GM18507 (cell line): ENCODE measurements at regions not wholly inside any gene's neighbourhood (a gene's known extent, or its start where the extent isn't known, plus 50 kb on each side); places are given as distances from the start of the nearest gene placed in this dataset.

Experiments used
- DNase-seq: peaks from one replicate; pipeline ENCODE4 v3.0.0; 2011; ENCODE audit warnings: low read depth; ENCODE audit not compliant: insufficient read length; ENCODE audit errors: extremely low spot score
- FAIRE-seq: peaks from 2 replicates; lab custom pipeline; 2011; peaks lifted over from hg19 to GRCh38; lab: Jason Lieb, UNC

DNA sequence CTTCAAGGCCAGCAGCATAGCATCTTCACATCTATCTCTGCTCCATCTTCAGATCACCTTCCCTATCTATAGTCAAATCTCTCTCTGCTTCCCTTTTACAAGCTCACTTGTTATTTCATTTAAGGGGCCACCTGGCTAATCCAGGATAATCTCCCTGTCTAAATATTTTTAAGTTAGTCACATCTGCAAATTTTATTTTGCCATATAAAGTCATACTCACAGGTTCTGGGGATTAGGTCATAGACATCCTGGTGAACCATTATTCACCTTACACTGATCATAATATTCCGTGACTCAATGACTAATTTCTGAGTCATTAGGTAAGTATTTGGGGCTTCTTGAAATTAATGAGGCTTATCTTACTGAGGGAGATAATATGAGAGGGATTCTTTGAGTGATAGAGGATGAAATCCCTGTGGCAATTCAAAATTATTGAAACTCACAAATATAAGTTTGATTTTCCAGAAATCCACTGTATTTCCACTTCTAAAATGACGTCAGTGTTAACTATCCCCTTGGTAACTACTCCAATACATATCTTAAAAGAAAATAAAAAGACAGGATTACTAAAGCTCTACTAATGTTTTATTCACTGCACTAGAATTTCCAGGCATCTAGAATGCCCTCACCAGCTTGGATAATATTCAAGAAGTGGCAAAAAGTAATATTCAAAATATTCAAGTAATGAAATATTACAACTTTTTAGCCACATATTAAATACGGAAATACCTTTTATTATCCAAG, 93.7 kb upstream of the RBMS3 start:
- DNase-seq (no peak), FAIRE-seq (no peak)

DNA sequence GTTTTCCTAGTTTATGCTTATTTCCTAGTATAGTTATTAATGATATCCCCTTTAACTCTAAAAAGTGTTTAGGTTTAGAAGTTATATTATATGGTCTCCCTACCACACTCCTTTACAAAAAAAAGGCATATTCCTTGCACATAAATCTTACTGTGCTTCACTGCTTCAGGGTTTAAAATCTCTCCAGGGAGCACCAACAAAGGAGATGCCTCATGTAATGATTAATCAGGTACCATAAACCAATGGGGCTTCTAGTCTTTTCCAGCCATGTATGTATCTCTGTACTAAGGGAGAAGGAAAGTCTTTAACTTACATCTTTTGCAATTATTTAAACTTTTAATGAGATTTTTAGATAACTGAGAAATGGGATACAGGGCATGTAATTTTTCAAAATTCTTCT, 91.5 kb upstream of the RBMS3 start:
- DNase-seq (no peak), FAIRE-seq (no peak)

DNA sequence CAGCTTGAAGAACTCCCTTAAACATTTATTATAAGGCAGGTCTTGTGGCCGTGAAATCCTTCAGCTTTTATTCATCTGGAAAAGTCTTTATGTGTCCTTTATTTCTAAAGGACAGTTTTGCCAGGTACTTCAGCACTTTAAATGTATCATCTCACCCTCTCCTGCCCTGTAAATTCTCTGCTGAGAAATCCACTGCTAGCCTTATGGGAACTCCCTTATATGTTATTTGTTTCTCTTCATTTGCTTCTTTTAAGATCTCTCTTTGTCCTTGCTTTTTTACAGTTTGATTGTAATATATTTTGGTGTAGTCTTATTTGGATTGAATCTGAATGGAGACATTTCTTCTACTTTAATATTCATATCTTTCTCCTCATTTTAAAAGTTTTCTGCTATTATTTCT, 86.7 kb upstream of the RBMS3 start:
- no peak for FAIRE-seq
- DNase-seq = no peak

DNA sequence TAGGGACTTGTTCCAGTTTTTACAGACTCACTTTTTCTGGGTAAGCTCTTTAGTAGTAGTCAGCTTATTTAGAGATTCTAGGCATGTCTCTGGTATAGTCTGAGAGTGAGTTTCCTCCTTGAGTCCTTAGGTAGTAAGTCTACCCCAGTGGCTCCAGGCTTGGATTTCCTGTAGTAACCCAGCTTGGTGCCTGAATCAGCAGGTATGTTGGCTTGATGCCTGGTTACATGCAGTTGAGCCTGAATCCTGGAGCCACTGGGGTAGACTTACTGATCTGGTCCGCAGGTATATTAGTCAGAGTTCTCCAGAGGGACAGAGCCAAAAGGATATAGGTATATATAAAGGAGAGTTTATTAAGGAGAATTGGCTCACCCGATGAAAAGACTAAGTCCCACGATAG, 85.8 kb upstream of the RBMS3 start:
- no peak for FAIRE-seq
- DNase-seq = no peak

DNA sequence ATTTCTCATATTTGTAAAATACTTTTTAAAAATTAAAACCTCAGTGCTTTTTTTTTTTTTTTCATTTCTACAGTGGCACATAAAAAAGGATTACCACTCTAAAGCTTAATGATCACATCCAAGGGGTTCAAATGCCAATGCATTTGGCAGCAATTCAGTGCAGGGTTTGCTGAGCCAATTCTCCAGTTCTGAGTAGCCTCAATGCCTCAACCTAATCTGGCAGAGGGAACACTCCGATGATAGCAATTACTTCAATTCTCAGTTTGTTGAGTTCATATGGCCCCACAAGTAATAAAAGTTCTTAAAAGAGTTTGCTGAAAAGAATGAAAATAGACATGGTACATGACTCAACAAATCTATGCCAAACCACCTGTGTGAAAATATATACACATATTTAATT, 79.3 kb upstream of the RBMS3 start:
- no peak for FAIRE-seq
- no peak for DNase-seq

DNA sequence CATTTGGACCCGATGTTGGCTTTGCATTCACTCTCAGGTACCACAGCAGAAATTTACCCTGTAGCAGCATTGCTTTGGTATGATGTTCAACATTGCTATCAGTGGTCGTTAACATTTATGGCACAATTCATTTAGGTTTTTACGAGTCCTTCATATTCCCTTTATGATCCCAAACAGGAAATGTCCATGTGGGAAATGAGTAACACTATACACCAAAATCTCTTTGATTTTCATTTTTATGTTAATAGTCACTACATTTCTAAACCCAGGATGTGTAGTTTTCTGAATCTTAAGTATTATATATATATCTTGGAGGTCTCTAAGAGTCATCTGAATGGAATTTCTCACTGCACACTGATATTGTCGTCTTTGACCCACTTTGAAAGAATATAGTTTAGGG, 78.5 kb upstream of the RBMS3 start:
- FAIRE-seq = no peak

DNA sequence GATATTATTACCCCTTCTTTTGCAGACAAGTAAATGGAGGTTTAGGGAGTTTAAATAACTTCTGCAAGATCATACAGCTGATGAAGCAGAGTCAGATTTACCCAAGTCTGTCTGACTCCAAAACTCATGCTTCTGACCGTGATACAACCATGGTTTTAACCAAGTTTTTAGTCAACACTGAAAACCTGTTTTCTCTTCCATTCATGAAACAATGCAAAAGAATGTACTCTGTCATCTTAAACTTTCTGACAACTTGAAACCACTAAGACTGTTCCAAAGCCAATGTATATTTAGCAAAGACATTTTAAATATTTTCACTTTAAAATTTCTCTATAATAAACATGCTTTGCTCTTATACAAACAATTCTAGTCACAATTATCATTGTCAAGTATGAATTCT, 77.0 kb upstream of the RBMS3 start:
- no peak for FAIRE-seq
- no peak for DNase-seq

More for the DNA sequence above, 78.5 kb upstream of the RBMS3 start:
- no peak for DNase-seq

DNA sequence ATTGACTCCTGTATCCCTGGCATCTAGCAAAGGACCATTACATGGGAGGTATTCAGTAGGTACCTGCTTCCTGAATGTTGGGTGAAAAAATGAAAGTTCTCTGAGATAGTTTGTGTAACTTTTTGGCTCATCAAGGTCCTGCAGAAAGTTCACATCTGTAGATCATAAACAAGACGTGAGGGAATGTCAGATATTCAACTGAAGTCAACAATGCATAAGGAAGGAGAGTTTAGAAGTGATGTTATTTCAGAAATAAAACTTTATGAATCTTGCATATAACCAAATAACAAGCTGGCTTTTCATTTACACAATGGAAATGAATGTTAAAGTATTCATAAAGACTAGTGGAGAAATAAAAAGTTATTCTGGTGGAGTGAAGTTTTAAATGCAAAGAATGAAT, 73.4 kb upstream of the RBMS3 start:
- DNase-seq (no peak), FAIRE-seq (no peak)

DNA sequence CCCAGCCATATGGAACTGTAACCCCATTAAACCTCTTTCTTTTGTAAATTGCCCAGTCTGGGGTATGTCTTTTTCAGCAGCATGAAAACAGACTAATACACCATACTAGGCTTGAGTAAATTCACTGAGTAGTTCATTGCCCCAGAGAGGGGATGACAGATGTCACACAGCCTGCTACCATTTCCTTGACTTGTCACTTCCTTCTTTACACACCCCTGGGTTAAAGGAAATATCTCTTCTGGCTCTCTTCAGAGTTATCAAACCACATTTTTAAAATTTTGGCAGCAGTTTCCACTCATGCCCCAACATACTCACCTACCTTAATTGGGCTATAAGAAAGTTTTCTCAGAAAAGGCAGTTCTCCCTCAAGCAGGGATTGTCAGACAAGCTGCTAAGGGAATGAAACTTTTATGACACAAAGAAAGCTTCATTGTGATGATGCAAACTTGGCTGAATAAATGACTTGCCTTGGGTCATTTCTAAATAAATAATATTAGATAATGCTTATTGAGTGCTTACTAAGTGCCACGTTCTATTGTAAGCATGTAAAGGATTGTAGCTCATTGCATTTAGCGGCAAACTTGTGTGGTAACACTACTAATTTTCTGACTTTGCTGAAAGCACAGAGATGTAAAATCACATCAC, 68.0 kb upstream of the RBMS3 start:
- FAIRE-seq (no peak), DNase-seq (no peak)

DNA sequence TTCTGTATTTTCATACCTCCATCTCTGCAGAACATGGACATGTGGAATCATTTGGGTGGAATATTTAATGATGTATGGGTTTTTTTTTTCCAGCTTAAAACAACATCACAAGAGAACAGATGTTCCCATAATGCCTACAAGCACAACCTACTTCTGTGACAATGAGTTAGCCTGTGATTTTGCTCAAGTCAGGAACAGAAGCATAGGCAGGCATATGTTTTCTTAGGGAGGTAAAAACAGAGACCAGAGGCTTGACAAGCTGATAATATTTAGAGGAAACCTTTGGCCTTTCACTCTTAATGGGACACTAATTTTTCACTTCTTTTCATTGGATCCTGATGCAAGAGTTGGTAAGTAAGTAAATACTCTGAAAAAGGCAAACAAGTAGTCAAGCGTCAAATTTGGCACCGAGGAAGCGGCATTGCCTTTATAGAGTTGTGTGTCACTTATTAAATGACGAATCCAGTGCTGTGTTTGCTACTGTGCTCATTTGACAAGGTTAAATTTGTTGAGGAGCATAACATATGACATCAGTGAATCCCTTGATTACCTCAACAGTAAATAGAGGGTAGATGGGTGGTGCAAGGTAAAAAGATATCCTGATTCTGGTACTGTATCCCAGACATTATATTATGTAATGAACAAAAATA, 66.7 kb upstream of the RBMS3 start:
- DNase-seq (no peak), FAIRE-seq (no peak)

DNA sequence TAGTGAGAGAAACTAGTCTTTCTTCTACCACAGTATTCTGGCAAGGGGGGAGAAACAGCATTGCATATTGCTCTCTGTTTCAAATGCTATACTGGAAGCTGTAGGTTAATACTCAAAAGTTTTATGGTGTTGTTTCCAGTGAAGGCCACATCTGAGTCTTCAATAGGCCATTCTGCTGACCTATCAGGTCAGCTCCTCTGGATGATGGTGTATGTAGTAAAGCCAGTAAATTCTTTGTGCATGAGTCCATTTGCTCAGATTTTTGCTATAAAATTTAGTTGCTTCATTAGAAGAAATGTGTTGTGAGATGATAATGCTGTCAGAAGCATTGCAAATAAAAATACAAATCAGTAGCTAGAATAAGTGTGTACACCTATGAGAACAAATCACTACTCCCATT, 64.9 kb upstream of the RBMS3 start:
- DNase-seq (no peak), FAIRE-seq (no peak)

DNA sequence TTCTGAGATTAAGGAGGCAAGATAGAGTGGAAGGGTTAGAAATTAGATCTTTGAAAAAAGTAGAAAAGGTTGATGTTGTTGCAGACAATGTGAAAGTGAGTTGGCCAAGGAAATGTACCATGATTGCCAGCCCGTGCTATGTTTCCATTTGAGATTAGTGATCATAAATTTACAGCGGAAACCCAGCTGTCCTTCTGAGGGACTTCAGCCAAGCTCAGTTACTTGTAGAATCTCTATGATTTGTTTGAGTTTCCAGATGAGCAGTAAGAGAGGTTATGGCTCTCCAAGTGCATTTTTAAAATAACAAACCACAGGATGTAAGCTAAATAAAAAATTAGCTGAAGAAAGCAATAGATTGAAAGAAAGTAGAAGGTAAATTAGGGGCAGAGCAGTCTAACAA, 54.2 kb upstream of the RBMS3 start:
- no peak for FAIRE-seq
- DNase-seq = no peak

DNA sequence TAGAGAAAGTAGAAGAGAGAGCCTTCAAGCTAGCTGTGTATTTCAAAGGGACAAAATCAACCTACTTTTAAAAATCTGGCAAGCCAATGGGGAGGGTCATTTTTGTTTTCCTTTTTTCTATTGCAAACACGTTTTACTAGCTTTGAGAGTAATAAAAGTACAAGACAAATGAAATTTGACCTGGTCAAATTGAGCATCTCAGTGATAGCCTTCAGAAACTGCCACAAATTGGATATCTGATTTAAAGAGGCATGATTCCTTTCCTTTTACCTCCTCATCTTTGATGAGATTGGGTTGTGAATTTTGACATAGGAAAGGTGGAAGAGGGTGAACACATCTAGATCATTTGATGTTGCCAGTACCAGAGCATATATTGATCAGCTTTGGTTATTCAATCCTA, 53.6 kb upstream of the RBMS3 start:
- no peak for DNase-seq
- no peak for FAIRE-seq
